Right kidney (tissue), 1 donor: ENCODE measurements at regions not wholly inside any gene's neighbourhood (a gene's known extent, or its start where the extent isn't known, plus 50 kb on each side); places are given as distances from the start of the nearest gene placed in this dataset.
"Not testable (repeated sequence)": the region's sequence is repeated elsewhere in the genome, so short reads cannot be mapped to it uniquely, and the experiment has no call there.

Source experiments
- DNase-seq: peaks from one replicate; pipeline ENCODE4 v3.0.0-alpha.2; 2016

DNA sequence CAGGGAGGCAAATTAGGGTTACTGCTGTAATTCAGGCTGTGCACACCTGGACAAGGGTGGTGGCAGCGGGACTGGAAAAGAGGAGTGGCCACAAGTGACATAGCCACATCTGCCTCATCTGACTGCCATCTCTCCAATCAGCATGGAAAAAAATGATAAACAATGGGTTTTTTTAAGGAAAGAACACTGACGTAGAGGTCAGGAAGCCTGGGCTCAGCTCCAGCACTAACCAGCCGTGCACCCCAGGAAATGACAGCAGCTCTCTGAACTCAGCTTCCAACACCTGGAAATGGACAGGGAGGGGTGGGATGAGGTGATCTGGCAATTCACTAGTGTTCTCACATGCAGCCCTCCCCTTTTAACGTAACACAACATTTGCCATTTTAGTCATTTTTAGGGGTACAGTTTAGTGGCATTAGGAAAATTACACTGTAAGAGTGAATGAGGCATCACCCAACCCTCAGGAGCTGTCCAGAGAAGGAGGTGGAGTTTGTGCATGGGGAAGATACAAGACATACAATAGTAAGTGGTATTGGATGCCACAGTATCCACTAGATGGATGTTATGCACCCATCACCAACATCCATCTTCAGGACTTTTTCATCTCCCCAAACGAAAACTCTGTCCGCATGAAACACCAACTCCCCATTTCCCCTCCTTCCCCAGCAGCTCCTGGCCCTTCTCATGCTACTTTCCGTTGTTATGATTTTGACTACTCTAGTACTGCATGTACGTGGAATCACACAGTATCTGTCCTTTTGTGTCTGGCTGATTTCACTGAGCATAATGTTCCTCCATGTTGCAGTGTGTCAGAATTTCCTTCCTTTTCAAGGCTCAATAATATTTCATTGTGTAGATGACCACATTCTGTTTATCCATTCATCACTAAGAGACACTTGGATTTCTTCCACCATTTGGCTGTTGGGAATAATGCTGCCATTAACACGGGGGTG, 215.5 kb upstream of the ECI2 start:
- no peak for DNase-seq

DNA sequence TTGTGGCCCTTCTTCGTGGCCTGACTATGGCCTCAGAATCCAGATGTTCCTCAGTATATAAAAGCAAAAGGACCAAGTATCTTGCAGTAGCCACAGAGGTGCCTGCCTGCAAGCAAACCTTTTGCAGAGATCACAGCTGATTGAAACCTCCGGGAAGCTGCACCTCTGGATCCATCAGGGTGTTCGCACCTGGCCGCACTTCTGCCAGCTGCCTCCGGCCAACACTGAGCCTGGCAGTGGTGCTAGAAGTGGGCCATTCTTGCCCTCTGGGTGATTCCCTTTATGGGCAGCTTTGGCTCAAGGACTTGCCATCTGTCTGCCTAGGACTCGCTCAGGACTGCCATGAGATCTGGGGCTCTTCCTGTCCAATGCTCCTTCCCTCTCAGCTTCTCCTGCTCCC, 214.6 kb upstream of the ECI2 start:
- no peak for DNase-seq

DNA sequence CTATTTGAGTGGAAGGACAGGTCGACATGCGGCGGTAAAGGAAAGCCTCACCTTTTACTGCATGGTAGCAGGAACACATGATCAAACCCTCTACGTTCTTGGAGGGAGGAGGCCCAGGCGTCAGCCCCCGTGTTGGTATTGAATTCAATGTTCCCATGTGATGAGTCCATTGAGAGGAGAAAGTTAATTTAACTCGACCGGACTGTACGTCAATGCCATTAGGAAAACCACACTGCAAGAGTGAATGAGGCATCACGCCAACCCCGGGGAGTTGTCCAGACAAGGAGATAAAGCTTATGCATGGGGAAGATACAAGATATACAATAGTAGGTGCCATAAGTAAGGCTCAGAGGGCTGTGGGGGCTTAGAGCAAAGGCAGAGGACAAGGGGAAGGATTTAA, 213.9 kb upstream of the ECI2 start:
- no peak for DNase-seq

DNA sequence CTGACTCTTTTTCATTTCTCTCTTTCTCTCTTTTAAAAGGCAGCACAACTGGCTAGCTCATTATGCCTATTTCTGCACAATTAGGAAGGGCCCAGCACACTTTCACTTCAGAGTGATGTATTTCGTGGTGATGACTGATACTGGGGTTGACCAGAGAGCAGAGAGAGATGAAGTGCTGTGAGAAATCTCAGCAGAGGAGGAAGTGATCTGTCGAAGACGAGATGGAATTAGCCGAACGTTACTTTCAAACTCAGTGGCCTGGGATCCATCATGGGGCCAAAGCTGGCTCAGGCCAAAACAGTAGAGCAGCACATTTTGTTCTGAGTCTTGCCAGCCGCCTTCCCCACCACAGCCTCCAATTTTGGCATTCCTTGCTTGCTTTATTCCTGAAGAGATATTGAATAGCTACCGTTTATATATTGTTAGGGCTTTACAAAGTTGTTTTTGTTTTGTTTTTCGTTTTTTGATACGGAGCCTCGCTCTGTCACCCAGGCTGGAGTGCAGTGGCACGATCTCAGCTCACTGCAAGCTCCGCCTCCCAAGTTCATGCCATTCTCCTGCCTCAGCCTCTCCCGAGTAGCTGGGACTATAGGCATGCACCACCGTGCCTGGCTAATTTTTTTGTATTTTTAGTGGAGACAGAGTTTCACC, 213.2 kb upstream of the ECI2 start:
- no peak for DNase-seq

DNA sequence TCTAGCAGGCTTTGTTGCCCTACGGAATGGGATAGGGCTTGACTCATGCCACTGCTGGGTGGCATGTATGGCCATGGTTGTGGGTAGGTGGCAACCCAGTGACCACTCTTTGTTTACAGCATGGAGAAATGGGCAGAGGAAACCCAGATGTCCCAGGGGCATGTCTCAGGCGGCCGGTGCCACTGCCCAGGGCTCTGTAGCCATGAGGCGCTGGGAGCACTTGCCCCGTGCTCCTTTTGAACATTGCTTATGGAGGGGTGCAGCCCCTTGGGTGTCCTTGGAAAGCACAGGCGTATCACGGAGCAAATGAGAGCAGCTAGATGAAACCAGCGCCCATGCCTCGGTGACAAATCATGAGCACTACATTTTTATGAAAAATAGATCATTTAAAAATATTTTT, 212.5 kb upstream of the ECI2 start:
- no peak for DNase-seq

DNA sequence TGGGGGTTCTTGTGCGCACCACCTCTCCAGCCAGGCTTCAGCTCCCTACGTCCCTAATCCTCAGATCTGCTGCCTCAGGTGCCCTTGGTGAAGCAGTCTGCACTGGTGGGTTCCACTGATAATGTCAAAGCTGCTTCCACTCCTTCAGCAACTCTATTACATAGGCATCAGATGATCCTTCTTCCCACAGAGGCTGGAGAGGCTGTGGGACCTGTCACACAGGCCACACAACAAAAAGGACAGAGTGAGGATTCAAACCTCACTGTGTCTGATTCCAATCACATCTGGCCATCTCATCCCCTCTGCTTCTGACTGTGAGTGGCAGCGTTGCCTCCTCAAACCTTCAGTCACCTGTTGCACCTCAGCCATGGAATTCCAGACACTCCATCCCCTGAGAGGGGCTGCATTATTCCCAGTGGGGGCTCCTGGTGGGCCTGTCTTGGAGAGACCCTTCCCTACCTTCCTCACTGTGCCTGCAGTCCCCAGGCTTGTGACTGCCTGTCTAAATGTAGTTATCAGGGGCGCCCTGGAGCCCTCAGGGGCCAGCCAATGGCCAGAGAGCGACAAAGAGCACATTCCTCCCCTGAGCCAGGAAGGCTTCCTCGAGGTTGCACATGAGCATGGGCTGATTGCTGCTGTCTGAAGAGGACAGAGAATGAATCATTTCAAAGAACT, 211.4 kb upstream of the ECI2 start:
- DNase-seq: no peak

GRCh38 chr6:4345543-4345942, 210.2 kb upstream of the ECI2 start:
- no peak for DNase-seq

DNA sequence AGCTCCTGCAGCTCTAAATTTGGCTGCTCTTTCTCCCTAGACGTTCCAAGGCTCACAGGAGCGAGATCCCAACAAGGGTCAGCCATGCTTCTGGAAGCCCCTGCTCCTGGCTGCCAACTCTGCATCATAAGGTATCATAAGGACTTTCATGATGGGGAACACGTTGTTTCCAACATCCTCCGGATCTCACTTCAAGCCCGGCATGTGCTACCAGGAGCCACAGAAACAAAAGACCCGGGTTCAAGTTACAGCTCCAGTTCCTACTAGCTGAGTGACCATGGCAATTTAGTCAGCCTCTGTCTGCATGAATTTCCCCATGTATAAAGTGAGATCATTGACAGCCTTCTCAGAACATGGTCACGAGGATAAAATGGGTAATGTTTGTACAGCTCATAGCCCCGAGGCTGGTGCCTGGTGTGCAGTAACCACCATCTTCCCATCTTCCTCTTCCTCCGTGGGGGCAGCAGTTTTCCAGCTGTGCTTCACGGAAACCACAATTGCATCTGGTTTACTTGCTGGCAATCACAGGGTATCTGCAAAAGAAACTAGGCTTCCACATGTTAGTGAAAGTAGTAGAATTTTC, 209.0 kb upstream of the ECI2 start:
- DNase-seq: no peak

DNA sequence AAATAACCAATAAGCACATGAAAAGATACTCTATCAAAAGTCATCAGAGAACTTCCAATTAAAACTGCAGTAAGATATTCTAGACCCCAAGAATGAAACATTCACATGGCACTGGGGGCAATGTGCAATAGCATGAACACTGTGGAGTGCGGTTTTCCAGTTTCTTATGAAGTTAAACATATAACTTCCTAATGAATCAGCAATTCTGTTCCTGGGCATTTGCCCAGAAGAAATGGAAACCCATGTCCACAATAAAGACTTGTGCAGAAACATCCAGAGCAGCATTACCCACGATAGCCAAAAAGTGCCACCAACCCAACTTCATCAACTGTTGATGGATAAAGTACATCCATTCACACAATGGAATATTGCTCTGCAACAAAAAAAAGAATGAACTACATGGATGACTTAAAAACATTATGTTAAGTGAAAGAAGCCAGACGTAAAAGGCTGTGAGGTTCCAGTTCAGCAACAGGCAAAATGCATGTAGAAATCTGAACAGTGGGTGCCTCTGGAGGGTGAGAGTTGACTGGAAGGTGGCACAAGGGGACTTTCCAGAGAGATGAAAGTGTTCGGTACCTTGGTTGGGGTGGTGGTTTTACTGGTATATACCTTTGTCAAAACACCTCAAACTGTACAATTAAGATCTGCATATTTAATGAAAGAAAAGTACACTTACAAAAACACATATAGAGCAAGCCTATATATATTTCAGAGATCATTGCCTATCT, 207.2 kb upstream of the ECI2 start:
- no peak for DNase-seq

DNA sequence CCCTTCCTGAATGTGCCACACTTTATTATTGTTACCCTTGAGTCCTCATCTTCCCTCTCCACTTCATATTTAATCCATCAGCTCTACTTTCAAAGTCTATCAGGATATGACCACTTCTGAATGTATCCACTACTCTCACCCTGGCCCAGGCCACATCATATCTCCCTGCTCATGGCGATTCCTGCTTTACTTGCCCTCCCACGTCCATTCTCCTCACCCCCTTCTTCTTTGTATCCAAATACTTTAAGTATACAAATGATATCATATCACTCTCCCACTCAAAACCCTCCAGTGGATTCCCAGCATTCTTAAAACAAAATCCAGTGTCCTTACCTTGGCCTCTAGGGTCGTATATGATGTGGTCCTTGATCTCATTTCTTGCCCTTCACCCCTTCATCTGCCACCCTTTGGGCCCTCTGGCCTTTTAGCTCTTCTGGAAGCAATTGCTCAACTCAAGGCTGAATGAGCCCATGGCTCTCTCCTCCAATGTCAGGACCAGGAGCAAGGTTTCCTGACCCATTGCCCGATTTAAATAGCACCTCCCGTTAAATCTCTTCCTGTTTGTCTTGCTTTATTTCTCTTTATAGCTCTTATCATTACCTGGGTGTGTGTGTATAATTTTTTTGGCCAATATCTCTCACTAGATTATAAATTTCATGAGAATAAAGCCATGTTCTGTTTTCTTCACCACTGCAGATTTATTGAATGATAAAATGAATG, 205.9 kb upstream of the ECI2 start:
- DNase-seq: no peak

DNA sequence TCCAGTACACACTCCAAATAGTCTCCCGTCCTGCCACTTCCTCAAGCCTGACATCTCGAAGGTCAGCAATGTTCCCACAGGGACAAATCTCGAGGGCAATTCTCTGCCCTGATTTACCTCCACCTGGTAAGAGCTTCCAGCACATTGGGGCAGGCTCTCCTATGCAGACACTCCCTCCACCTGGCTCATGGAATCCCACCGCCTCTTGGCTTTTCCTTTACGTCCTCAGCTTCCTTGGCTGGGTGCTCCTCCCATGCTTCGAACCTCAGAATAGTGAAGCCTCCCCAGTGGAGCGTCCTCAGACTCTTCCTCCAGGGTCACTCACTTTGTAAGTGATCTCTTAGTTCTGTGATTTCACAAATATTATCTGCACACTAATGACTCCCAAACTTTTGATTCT, 205.2 kb upstream of the ECI2 start:
- DNase-seq: no peak

GRCh38 chr6:4338884-4339283, 203.5 kb upstream of the ECI2 start:
- DNase-seq: no peak

DNA sequence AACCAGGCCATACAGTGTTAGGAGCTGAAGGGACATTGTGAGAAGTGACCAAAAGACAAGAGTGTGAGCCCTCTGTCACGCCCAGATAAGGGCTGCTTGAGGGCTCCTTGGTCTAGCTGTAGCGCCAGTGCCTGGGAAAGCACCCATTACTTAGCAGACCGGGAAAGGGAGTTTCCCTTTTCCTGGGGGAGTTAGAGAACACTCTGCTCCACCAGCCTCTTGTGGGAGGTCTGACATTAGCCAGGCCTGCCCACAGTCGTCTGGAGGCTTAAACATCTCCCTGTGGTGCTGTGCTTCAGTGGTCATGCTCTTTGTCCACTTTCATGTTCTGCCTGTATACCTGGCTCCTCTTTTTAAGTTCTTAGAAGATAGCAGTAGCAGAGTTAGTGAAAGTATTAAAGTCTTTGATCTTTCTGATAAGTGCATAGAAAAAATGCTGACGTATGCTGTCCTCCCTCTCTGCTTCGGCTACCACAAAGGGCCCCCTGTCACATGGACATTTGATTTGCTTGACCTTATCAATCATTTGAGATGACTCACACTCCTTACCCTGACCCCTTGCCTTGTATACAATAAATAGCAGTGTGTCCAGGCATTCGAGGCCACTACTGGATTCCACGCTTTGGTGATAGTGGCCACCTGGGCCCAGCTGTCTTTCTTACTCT, 201.5 kb upstream of the ECI2 start:
- DNase-seq: no peak

DNA sequence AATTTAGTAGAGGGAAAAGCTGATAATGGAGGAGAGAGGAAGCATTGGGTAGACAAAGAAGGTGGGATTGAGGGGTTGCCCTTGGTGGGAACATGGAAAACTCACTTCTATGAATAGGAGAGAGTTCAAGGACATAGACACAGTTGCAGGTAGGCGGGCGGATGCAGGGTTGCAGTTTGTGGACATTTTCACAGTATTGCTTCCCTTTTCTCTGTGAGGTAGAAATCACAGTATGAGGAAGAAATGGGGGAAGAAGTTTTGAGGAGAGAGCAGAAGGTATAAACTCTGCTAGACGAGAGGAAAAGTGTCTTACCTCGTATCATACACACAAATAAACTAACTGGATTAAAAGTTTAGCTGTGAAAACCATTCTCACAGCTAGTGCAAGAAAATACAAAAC, 200.7 kb upstream of the ECI2 start:
- no peak for DNase-seq

- DNase-seq: not testable (repeated sequence)
These were observed 198.9 kb upstream of the ECI2 start for GRCh38 chr6:4334158-4334740.

- no peak for DNase-seq
These were observed 192.5 kb upstream of the ECI2 start for GRCh38 chr6:4327841-4328240.

DNA sequence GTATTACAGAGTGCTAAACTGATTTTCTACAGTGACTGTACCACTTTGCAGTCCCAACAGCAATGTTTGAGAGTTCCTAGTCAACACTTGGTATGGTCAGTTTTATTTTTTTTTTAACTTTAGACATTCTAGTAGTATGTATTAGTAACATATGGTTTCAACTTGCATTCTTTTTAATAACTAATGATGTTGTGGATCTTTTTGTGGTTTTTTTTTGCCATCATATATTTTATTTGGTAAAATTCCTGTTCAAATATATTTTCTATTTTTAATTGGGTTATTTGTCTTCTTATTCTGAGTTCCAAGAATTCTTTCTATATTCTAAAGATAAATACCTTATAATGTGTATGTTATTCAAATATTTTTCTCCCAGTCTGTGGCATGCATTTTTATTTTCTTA, 189.4 kb upstream of the ECI2 start:
- no peak for DNase-seq

GRCh38 chr6:4323322-4323721, 187.9 kb upstream of the ECI2 start:
- DNase-seq: no peak

DNA sequence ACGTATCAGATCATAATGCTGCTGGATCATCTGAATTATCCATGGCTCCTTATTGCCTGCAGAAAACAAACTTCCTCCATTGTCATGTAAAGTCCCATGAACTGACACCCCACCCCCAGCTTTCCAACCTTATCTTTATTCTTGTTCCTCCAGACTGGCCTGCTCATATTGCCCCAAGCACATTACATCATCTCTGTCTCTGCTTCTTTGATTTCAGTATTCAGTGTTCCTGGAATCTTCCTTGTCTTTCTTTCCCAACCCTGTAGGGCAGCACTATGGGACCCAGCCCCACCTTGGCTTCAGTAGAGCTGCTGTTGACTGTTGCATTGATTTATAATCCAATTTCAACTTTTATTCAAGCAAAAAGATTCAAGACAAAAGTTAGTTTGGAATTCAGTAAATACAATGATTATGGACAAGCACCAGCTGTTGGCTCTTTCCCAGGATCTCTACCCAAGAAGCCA, 187.5 kb upstream of the ECI2 start:
- no peak for DNase-seq

DNA sequence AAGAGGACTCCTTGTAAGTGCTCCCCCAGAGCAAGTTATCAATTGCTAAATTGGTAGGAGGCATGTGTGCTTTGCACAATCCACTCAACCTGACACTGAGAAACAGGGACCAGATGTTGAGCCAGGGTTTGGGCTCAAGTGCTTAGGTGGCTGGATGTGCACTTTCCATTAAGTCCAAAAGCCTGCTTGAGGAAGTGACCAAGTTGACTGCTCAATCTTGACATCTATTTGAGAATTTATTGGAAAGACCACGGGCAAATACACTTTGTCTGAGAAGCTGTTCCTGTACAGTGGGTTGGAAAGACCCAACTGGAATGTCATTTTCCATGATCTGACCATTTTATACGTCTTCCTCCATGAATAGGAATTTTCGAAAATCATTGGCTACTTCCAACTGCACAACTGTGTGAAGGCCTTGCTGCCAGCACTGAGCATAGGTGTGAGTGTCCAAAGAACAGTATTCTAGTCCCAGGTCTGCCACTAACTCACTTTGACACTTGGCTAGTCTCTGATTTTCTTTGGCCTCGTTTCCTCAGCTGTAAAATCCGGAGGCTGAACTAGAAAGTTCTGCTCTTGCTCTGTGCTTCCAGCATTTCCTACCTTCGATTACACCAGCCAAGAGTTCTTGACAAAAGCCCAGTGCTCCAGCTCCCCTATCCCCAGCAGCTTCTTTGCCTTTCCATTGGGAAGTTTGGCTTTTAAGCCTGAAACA, 186.9 kb upstream of the ECI2 start:
- no peak for DNase-seq
